ENCODE measurements at regions not wholly inside any gene's neighbourhood (a gene's known extent, or its start where the extent isn't known, plus 50 kb on each side); places are given as distances from the start of the nearest gene placed in this dataset.
A peak's percentile ranks its signal among the peaks of the same experiment; 100 is the strongest.

GRCh38 chr14:105887692-105888091 is 361.3 kb downstream of the TMEM121 start:
- no peak for TF ChIP-seq EP300 (IDR thresholded peaks at IDR 0.05; ENCODE audit: borderline replicate concordance)
- no peak for TF ChIP-seq TEAD4 (IDR thresholded peaks at IDR 0.05)
- no peak for TF ChIP-seq TCF12 (IDR thresholded peaks at IDR 0.05; ENCODE audit: low read depth)
- no peak for TF ChIP-seq CREB1 (IDR thresholded peaks at IDR 0.05; ENCODE audit: low read depth)

GRCh38 chr14:105888151-105888550 is 361.8 kb downstream of the TMEM121 start:
- TF ChIP-seq NFIC (IDR thresholded peaks at IDR 0.05) (no peak), FOXM1 (IDR thresholded peaks at IDR 0.05; ENCODE audit: borderline replicate concordance, low read depth) (no peak), ZBTB7A (IDR thresholded peaks at IDR 0.05; ENCODE audit: low read depth) (no peak), CREB1 (IDR thresholded peaks at IDR 0.05; ENCODE audit: low read depth) (no peak), RAD21 (IDR thresholded peaks at IDR 0.05; ENCODE audit: low read depth) (no peak), YY1 (IDR thresholded peaks at IDR 0.05; ENCODE audit: low read depth) (no peak), CEBPB (IDR thresholded peaks at IDR 0.05) (no peak), EGR1 (IDR thresholded peaks at IDR 0.05) (no peak), MAX (IDR thresholded peaks at IDR 0.05) (no peak), TAF1 (IDR thresholded peaks at IDR 0.05; ENCODE audit: low read depth) (no peak), TCF12 (IDR thresholded peaks at IDR 0.05; ENCODE audit: low read depth) (no peak), EP300 (IDR thresholded peaks at IDR 0.05; ENCODE audit: borderline replicate concordance) (no peak)

- no peak for TF ChIP-seq TEAD4 (IDR thresholded peaks at IDR 0.05)
- TF ChIP-seq YY1 (IDR thresholded peaks at IDR 0.05; ENCODE audit: low read depth): no peak
- no peak for TF ChIP-seq EGR1 (IDR thresholded peaks at IDR 0.05)
- no peak for TF ChIP-seq USF1 (IDR thresholded peaks at IDR 0.05)
- no peak for TF ChIP-seq NFIC (IDR thresholded peaks at IDR 0.05)
- no peak for TF ChIP-seq FOXM1 (IDR thresholded peaks at IDR 0.05; ENCODE audit: borderline replicate concordance, low read depth)
- TF ChIP-seq TCF12 (IDR thresholded peaks at IDR 0.05; ENCODE audit: low read depth): no peak
- TF ChIP-seq CREB1 (IDR thresholded peaks at IDR 0.05; ENCODE audit: low read depth): no peak
These were observed 362.6 kb downstream of the TMEM121 start for GRCh38 chr14:105888784-105889665.

- TF ChIP-seq EGR1 (IDR thresholded peaks at IDR 0.05): 0 out of 2 replicates have a peak, but pooled peaks have one; percentile 37
- no peak for TF ChIP-seq TCF12 (IDR thresholded peaks at IDR 0.05; ENCODE audit: low read depth)
These were observed 363.5 kb downstream of the TMEM121 start for GRCh38 chr14:105889666-105890473.

GRCh38 chr14:105890474-105891220 is 364.3 kb downstream of the TMEM121 start:
- no peak for TF ChIP-seq YY1 (IDR thresholded peaks at IDR 0.05; ENCODE audit: low read depth)
- no peak for TF ChIP-seq FOXM1 (IDR thresholded peaks at IDR 0.05; ENCODE audit: borderline replicate concordance, low read depth)
- no peak for TF ChIP-seq EGR1 (IDR thresholded peaks at IDR 0.05)
- TF ChIP-seq CEBPB (IDR thresholded peaks at IDR 0.05): no peak
- TF ChIP-seq TEAD4 (IDR thresholded peaks at IDR 0.05): no peak
- TF ChIP-seq EP300 (IDR thresholded peaks at IDR 0.05; ENCODE audit: borderline replicate concordance): no peak
- no peak for TF ChIP-seq TAF1 (IDR thresholded peaks at IDR 0.05; ENCODE audit: low read depth)
- no peak for TF ChIP-seq MAX (IDR thresholded peaks at IDR 0.05)
- no peak for TF ChIP-seq ZBTB7A (IDR thresholded peaks at IDR 0.05; ENCODE audit: low read depth)
- TF ChIP-seq REST (IDR thresholded peaks at IDR 0.05; ENCODE audit: low read depth): no peak
- no peak for TF ChIP-seq TCF12 (IDR thresholded peaks at IDR 0.05; ENCODE audit: low read depth)
- no peak for TF ChIP-seq CREB1 (IDR thresholded peaks at IDR 0.05; ENCODE audit: low read depth)
- no peak for TF ChIP-seq RAD21 (IDR thresholded peaks at IDR 0.05; ENCODE audit: low read depth)
- no peak for TF ChIP-seq NFIC (IDR thresholded peaks at IDR 0.05)

GRCh38 chr14:105891221-105891602 is 364.8 kb downstream of the TMEM121 start:
- TF ChIP-seq RAD21 (IDR thresholded peaks at IDR 0.05; ENCODE audit: low read depth) (no peak), TCF12 (IDR thresholded peaks at IDR 0.05; ENCODE audit: low read depth) (no peak), FOXM1 (IDR thresholded peaks at IDR 0.05; ENCODE audit: borderline replicate concordance, low read depth) (no peak), ZBTB7A (IDR thresholded peaks at IDR 0.05; ENCODE audit: low read depth) (no peak)
